ENCODE measurements at regions not wholly inside any gene's neighbourhood (a gene's known extent, or its start where the extent isn't known, plus 50 kb on each side); places are given as distances from the start of the nearest gene placed in this dataset.

DNA sequence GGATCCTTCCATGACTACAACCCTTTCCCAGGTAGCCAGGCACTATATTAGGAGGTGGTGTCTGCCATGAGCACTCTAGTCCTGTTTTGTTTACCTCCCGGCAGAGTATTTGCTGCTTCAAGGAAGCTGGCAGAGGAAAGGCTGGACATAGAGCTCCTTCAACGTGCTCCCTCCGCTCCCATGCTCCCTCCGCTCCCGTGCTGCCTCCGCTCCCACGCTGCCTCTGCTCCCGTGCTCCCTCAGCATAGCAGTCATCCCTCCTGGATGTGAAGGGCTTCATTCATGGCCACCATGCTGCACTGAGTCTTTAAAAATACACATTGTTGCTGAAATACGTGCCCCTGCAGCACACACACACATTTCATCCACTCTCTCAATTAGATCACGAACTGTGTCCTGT is 181.9 kb upstream of the MYT1L start:
- DNase-seq (ENCODE audit: low read depth), result no peak
- no peak overlapping the region for H3K4me3 ChIP-seq (ENCODE audit: low read depth, low read length)
- TF ChIP-seq, protein P1, sequence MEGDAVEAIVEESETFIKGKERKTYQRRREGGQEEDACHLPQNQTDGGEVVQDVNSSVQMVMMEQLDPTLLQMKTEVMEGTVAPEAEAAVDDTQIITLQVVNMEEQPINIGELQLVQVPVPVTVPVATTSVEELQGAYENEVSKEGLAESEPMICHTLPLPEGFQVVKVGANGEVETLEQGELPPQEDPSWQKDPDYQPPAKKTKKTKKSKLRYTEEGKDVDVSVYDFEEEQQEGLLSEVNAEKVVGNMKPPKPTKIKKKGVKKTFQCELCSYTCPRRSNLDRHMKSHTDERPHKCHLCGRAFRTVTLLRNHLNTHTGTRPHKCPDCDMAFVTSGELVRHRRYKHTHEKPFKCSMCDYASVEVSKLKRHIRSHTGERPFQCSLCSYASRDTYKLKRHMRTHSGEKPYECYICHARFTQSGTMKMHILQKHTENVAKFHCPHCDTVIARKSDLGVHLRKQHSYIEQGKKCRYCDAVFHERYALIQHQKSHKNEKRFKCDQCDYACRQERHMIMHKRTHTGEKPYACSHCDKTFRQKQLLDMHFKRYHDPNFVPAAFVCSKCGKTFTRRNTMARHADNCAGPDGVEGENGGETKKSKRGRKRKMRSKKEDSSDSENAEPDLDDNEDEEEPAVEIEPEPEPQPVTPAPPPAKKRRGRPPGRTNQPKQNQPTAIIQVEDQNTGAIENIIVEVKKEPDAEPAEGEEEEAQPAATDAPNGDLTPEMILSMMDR (IDR thresholded peaks at IDR 0.05; ENCODE audit: low read depth, low read length, missing control alignments), result no peak
- in situ Hi-C loops (cut with HindIII; ENCODE audit: low sequenced_read_pairs), result no loop called here

DNA sequence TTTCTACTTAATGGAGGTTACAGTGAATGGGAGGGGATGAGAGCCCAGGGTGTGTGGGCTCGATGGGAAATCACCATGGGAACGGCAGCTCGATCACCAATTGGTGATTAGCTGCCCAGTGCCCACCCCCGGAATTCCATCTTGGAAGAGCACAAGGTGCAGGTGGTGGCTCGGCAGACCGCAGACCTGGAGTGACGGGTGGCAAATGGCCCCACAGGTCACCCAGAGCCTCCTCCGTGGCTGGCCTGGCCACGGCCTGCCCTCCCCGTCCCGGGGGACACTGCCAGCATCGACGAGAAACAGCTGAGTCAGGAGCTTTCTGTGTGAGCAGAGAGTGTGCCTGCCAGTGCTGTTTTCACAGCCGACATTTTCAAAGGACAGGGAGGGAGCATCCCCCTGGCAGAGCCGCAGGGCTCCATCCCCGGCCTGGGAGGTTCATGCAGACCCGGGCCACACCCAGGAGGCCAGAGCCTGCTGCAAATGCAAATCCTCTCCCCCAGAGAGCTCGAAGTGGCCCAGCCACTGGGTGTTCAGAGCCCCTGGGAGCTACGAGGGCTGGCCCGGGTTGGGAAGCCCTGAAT is 176.4 kb upstream of the MYT1L start:
- no peak overlapping the region for H3K4me3 ChIP-seq (ENCODE audit: low read depth, low read length)
- in situ Hi-C loops (cut with HindIII; ENCODE audit: low sequenced_read_pairs), result no loop called here
- TF ChIP-seq, protein P1 (IDR thresholded peaks at IDR 0.05; ENCODE audit: low read depth, low read length, missing control alignments), result no peak
- DNase-seq (ENCODE audit: low read depth), result no peak

- no peak for DNase-seq (ENCODE audit: low read depth)
- in situ Hi-C loops (cut with HindIII; ENCODE audit: low sequenced_read_pairs), result no loop called here
- H3K4me3 ChIP-seq (ENCODE audit: low read depth, low read length), result no peak overlapping the region
- TF ChIP-seq, protein P1 (IDR thresholded peaks at IDR 0.05; ENCODE audit: low read depth, low read length, missing control alignments), result no peak
These were observed 175.5 kb upstream of the MYT1L start for GRCh38 chr2:2506536-2506935.

DNA sequence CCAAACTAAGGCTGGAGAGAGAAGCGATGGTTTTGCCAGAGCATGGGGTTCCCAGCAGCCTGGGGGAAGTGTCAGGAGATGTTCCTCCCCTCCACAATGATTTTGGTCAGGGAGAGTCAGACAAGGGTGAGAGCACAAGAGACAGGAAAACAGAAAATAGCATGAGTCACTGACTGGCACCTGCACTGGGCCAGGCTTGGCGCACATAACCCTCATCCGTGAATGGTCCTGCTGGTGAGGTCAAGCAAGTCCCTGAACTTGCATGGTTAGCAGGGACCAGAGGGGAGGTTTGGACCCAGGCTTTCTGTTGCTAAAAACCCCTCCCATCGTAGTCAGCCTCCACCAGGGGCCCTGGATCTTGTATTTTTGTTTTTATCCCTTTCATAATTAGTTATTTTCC is 174.5 kb upstream of the MYT1L start:
- in situ Hi-C loops (cut with HindIII; ENCODE audit: low sequenced_read_pairs), result no loop called here
- no peak for DNase-seq (ENCODE audit: low read depth)
- H3K4me3 ChIP-seq (ENCODE audit: low read depth, low read length), result no peak overlapping the region
- TF ChIP-seq, protein P1 (IDR thresholded peaks at IDR 0.05; ENCODE audit: low read depth, low read length, missing control alignments), result no peak

DNA sequence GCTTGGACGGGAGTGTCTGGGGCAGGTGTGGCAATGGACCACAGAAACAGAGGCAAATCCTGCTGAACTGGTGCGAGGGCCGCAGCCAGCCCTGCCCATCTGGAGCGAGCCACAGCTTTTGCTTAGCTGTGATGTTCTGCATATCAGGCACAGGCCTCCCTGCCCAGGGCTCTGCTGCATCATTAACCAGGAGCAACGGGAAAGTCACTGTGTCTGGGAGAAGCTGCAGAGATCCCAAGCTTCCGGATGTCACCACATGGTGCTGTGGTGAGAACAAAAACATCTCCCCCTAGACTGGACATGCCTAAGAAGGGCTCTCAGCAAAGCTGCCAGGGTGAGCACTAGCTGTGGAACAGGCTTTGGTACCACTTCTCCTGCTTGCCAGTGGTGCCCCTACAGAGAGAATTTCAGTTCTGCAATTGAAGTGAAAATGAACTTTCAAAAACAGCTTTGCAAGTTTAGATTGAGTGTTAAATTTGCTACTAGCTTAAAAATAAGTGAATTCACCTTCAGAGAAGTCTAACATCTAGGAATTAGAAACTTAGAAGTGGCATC is 172.9 kb upstream of the MYT1L start:
- TF ChIP-seq, protein P1 (IDR thresholded peaks at IDR 0.05; ENCODE audit: low read depth, low read length, missing control alignments), result no peak
- H3K4me3 ChIP-seq (ENCODE audit: low read depth, low read length), result no peak overlapping the region
- in situ Hi-C loops (cut with HindIII; ENCODE audit: low sequenced_read_pairs), result no loop called here
- DNase-seq (ENCODE audit: low read depth), result no peak

DNA sequence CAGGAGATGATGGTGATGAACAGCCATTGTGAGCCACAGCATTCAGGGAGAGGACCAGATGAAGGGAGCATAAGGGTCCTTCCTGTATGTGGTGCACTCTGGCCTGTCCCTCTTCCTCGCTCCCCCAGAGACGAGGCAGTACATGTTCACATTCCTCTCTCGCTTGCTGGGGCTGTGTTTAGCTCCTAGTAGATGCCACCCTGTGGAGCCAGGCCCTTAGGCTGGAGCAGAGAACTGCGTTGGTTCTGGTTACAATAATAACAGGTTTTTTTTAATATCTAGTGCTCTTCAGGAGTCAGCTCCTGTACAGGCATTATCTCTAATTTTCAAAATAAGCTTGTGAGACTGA is 171.1 kb upstream of the MYT1L start:
- DNase-seq (ENCODE audit: low read depth), result no peak
- TF ChIP-seq, protein P1 (IDR thresholded peaks at IDR 0.05; ENCODE audit: low read depth, low read length, missing control alignments), result no peak
- no peak overlapping the region for H3K4me3 ChIP-seq (ENCODE audit: low read depth, low read length)
- in situ Hi-C loops (cut with HindIII; ENCODE audit: low sequenced_read_pairs), result no loop called here

Data from astrocyte of the cerebellum (primary cell).